K562 (cell line): ENCODE measurements at regions not wholly inside any gene's neighbourhood (a gene's known extent, or its start where the extent isn't known, plus 50 kb on each side); places are given as distances from the start of the nearest gene placed in this dataset.
A peak's percentile ranks its signal among the peaks of the same experiment; 100 is the strongest.

Source experiments
- ATAC-seq: fragments of 200-7000 bp; cut with Tn5 transposase; 3 replicates; pipeline ENCODE4 v1.9.1; 2020; ENCODE audit warnings: moderate library complexity
- BruUV-seq: library from RNA; stranded (reverse); fragments of 400-500 nt; replicated peaks from 2 replicates; lab custom pipeline; 2021; lab: Mats Ljungman, UMichigan
- CTCF ChIA-PET: fragments of 300-600 bp; formaldehyde crosslinking; extraction: SDS; loops from one replicate; lab custom pipeline; 2021; ENCODE audit warnings: low intra/inter-chr PET ratio; lab: Yijun Ruan, JAX
- POLR2A ChIA-PET: fragments of 300-600, 350-650 bp; sonication (Branson Sonifier 250); formaldehyde crosslinking; extraction: SDS; loops from one replicate; lab custom pipeline; 2021; ENCODE audit warnings: antibody characterized with exemption, inconsistent platforms; lab: Yijun Ruan, JAX
- DNase-seq, 4 experiments: peaks; one replicate each; pipeline versions ENCODE4 v3.0.0 to v3.0.0-alpha.2; 2011 to 2018; ENCODE audit warnings: low spot score in 3 of 4, mixed read lengths in 3 of 4; ENCODE audit errors: extremely low read depth in 1 of 4
- FAIRE-seq: peaks from 2 replicates; lab custom pipeline; 2011; peaks lifted over from hg19 to GRCh38; lab: Jason Lieb, UNC
- H2AFZ ChIP-seq: 2 replicates; pipeline ENCODE4 v1.6.0; 2011; ENCODE audit warnings: low read depth, low read length, control low read depth, inconsistent platforms
- H3K27ac ChIP-seq: fragments of 200-600 bp; 3 replicates; pipeline ENCODE4 v1.8.0; 2011; ENCODE audit warnings: low read depth, mild to moderate bottlenecking, control low read depth, inconsistent platforms, low read length, moderate library complexity, mixed read lengths; ENCODE audit errors: extremely low read depth
- H3K27me3 ChIP-seq, 2 experiments: fragments of 300-600 bp in 1 of 2; 2 replicates in 1 of 2; 3 replicates in 1 of 2; pipeline versions ENCODE4 v1.6.0 to v1.8.0; 2011; ENCODE audit warnings: inconsistent platforms in 2 of 2, low read length in 2 of 2, mild to moderate bottlenecking in 1 of 2, mixed read lengths in 1 of 2, moderate library complexity in 1 of 2; ENCODE audit not compliant: control insufficient read depth in 2 of 2, insufficient read depth in 2 of 2
- H3K36me3 ChIP-seq: fragments of 300-600 bp; 3 replicates; pipeline ENCODE4 v1.8.0; 2011; ENCODE audit warnings: mild to moderate bottlenecking, low read length, inconsistent platforms; ENCODE audit not compliant: control insufficient read depth, insufficient read depth
- H3K4me1 ChIP-seq, 2 experiments: fragments of 200-600 bp in 1 of 2; replicated peaks in 1 of 2; 2 replicates in 1 of 2; 3 replicates in 1 of 2; pipeline versions ENCODE4 v1.5.1 to v1.8.0; 2011; ENCODE audit warnings: inconsistent platforms in 2 of 2, low read length in 2 of 2, mild to moderate bottlenecking in 1 of 2, mixed read lengths in 1 of 2, moderate library complexity in 1 of 2; ENCODE audit not compliant: control insufficient read depth in 2 of 2, insufficient read depth in 2 of 2
- H3K4me2 ChIP-seq: 2 replicates; pipeline ENCODE4 v1.6.1; 2011; ENCODE audit warnings: low read length, control low read depth, inconsistent platforms, mixed read lengths; ENCODE audit not compliant: insufficient read depth
- H3K4me3 ChIP-seq: fragments of 200-600 bp; sonication (generic), shearing (Covaris generic); 2 replicates; pipeline ENCODE4 v1.5.1; 2016; ENCODE audit warnings: control low read depth, inconsistent platforms
- H3K79me2 ChIP-seq: fragments of 200-600 bp; 3 replicates; pipeline ENCODE4 v1.8.0; 2011; ENCODE audit warnings: low read length, inconsistent platforms; ENCODE audit not compliant: control insufficient read depth, insufficient read depth
- H3K9ac ChIP-seq, 2 experiments: 2 replicates each; pipeline versions ENCODE4 v1.6.0 to v1.6.1; 2011; ENCODE audit warnings: low read depth in 2 of 2, low read length in 2 of 2, control low read depth in 1 of 2, inconsistent platforms in 1 of 2, mild to moderate bottlenecking in 1 of 2, mixed read lengths in 1 of 2; ENCODE audit not compliant: insufficient read depth in 1 of 2
- H3K9me1 ChIP-seq: one replicate; pipeline ENCODE4 v1.6.0; 2011; ENCODE audit warnings: inconsistent platforms, mild to moderate bottlenecking, low read length, moderate library complexity; ENCODE audit not compliant: control insufficient read depth, insufficient read depth
- H3K9me3 ChIP-seq: replicated peaks from 2 replicates; pipeline ENCODE4 v1.5.1; 2011; ENCODE audit warnings: low read depth, low read length, inconsistent platforms; ENCODE audit not compliant: control insufficient read depth, insufficient read depth
- H4K20me1 ChIP-seq: replicated peaks from 2 replicates; pipeline ENCODE4 v1.6.1; 2011; ENCODE audit warnings: low read length, inconsistent platforms, mixed read lengths; ENCODE audit not compliant: control insufficient read depth, insufficient read depth
- BACH1 ChIP-seq: fragments of 200-800 bp; sonication (Bioruptor generic); IDR thresholded peaks from 2 replicates; pipeline ENCODE4 v1.6.1; 2016; ENCODE audit warnings: missing genetic modification characterization, missing compliant biosample characterization
- C11orf30 ChIP-seq: fragments of 450-650 bp; IDR thresholded peaks from 2 replicates; pipeline ENCODE4 v1.6.1; 2016; ENCODE audit warnings: low read depth, mild to moderate bottlenecking
- CCAR2 ChIP-seq: fragments of 200-400 bp; formaldehyde crosslinking; IDR thresholded peaks from 2 replicates; pipeline ENCODE4 v1.6.1; 2017; ENCODE audit warnings: mild to moderate bottlenecking, low read depth, low read length
- CHD2 ChIP-seq: IDR thresholded peaks from 2 replicates; pipeline ENCODE4 v1.6.1; 2011; ENCODE audit warnings: low read depth, low read length
- CSDE1 ChIP-seq, 2 experiments: fragments of 450-650 bp; IDR thresholded peaks; 2 replicates each; pipeline ENCODE4 v1.6.1; 2016; ENCODE audit warnings: mild to moderate bottlenecking in 1 of 2
- ERF ChIP-seq: fragments of 450-650 bp; formaldehyde crosslinking; IDR thresholded peaks from 2 replicates; pipeline ENCODE4 v1.4.0; 2020; ENCODE audit warnings: mild to moderate bottlenecking, mixed read lengths
- KHSRP ChIP-seq: fragments of 450-650 bp; IDR thresholded peaks from 2 replicates; pipeline ENCODE4 v1.6.1; 2017
- MAFF ChIP-seq: IDR thresholded peaks from 2 replicates; pipeline ENCODE4 v1.6.1; 2012; ENCODE audit warnings: low read length, improper control_type of control experiment
- MAFG ChIP-seq: fragments of 450-650 bp; conservative IDR thresholded peaks from 2 replicates; pipeline ENCODE4 v1.6.1; 2016; ENCODE audit warnings: missing genetic modification characterization, missing compliant biosample characterization
- MAFK ChIP-seq: IDR thresholded peaks from 2 replicates; pipeline ENCODE4 v1.6.1; 2011; ENCODE audit warnings: low read length, improper control_type of control experiment
- NFE2L1 ChIP-seq: fragments of 450-650 bp; IDR thresholded peaks from 2 replicates; pipeline ENCODE4 v1.6.1; 2016; ENCODE audit warnings: missing genetic modification characterization, low read depth, mild to moderate bottlenecking, missing compliant biosample characterization, moderate library complexity, borderline replicate concordance
- NR2F6 ChIP-seq: fragments of 450-650 bp; formaldehyde crosslinking; IDR thresholded peaks from 2 replicates; pipeline ENCODE4 v1.4.0; 2020; ENCODE audit warnings: mild to moderate bottlenecking
- PURB ChIP-seq: sonication (generic); formaldehyde crosslinking; IDR thresholded peaks from 2 replicates; pipeline ENCODE4 v1.9.0; 2021; ENCODE audit warnings: low read depth, mild to moderate bottlenecking, missing genetic modification reagents
- SMARCE1 ChIP-seq: fragments of 450-650 bp; IDR thresholded peaks from 2 replicates; pipeline ENCODE4 v1.7.1; 2016; ENCODE audit warnings: mild to moderate bottlenecking
- SOX6 ChIP-seq: fragments of 450-650 bp; IDR thresholded peaks from 2 replicates; pipeline ENCODE4 v1.6.1; 2014; ENCODE audit warnings: mild to moderate bottlenecking
- TGIF2 ChIP-seq: sonication (generic); formaldehyde crosslinking; IDR thresholded peaks from 2 replicates; pipeline ENCODE4 v1.8.1; 2022; ENCODE audit warnings: mild to moderate bottlenecking, missing genetic modification reagents, moderate library complexity
- ZC3H4 ChIP-seq: sonication (generic); formaldehyde crosslinking; IDR thresholded peaks from 2 replicates; pipeline ENCODE4 v1.9.0; 2021; ENCODE audit warnings: missing genetic modification reagents, borderline replicate concordance
- ZFP1 ChIP-seq: fragments of 450-650 bp; formaldehyde crosslinking; IDR thresholded peaks from 2 replicates; pipeline ENCODE4 v1.4.0; 2020; ENCODE audit warnings: mild to moderate bottlenecking, mixed read lengths
- ZFPM2 ChIP-seq: fragments of 250-450 bp; sonication (Bioruptor Pico); IDR thresholded peaks from 2 replicates; pipeline ENCODE4 v1.5.1; 2022; ENCODE audit warnings: mild to moderate bottlenecking
- ZNF224 ChIP-seq: sonication (generic); formaldehyde crosslinking; IDR thresholded peaks from 2 replicates; pipeline ENCODE4 v1.8.0; 2022; ENCODE audit warnings: mild to moderate bottlenecking, missing genetic modification reagents
- ZNF316 ChIP-seq: fragments of 450-650 bp; IDR thresholded peaks from 2 replicates; pipeline ENCODE4 v1.6.1; 2016
- ZNF77 ChIP-seq: fragments of 250-450 bp; sonication (Bioruptor Pico); IDR thresholded peaks from 2 replicates; pipeline ENCODE4 v1.5.0; 2020
- WGBS: fragments of 100-300 bp; shearing (Covaris generic); methylation state at CpG from one replicate; pipeline ENCODE4 v1.1.6; 2016; ENCODE audit warnings: low coverage, mixed read lengths; ENCODE audit not compliant: insufficient coverage; ENCODE audit errors: missing lambda C conversion rate; 5-methylcytosine and 5-hydroxymethylcytosine counted together
- in situ Hi-C: fragments of 300-500 bp; cut with MboI; formaldehyde crosslinking; loops from 4 replicates; pipeline ENCODE4 v1.15.0; 2018; ENCODE audit warnings: inconsistent platforms, mixed read lengths
- intact Hi-C: fragments of 100-400 bp; cut with micrococcal nuclease; formaldehyde crosslinking; loops from 2 replicates; pipeline ENCODE4 v1.14.2; 2022
- TF ChIP-seq, protein P1 (sequence below), 3 experiments: fragments of 200-800 bp in 1 of 3; fragments of 250-450 bp in 1 of 3; fragments of 450-650 bp in 1 of 3; sonication (Bioruptor Pico) in 1 of 3; sonication (Bioruptor generic) in 1 of 3; formaldehyde crosslinking in 1 of 3; IDR thresholded peaks; 2 replicates each; pipeline versions ENCODE4 v1.6.1 to v1.8.0; 2016 to 2022; ENCODE audit warnings: mild to moderate bottlenecking in 2 of 3, missing genetic modification characterization in 2 of 3, missing compliant biosample characterization in 1 of 3, moderate library complexity in 1 of 3
- TF ChIP-seq, protein P2 (sequence below), 2 experiments: fragments of 450-650 bp; conservative IDR thresholded peaks; 2 replicates each; pipeline ENCODE4 v1.6.1; 2017; ENCODE audit warnings: mild to moderate bottlenecking in 2 of 2, moderate library complexity in 2 of 2

DNA sequence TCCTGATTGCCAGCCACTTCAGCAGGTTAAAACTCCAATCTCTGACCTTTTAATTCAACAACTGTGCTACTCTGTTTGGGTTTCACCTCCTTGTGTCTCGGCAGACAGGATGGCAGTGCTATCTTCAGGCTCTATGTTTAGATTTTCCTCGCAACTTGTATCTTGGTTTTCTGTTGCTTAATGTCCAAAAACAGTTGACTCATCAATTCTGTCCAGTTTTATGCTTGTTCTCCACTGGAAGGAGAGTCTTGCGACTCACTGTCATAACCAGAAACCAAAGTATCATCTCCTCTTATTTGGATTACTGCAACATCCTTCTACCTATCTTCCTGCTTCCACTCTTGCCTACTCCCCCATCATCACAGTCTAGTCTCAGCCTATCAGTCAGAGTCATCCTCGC lies 130.9 kb upstream of the ADAMTS16 start:
- CTCF ChIA-PET = no interaction called here
- no peaks in the 10 kb centered on the region for H3K9me3 ChIP-seq
- in situ Hi-C loops (no loop called here), intact Hi-C loops (no loop called here)
- no peak for DNase-seq
- no peak overlapping the region for H3K27ac ChIP-seq
- no peaks in the 10 kb centered on the region for H3K27me3 ChIP-seq
- POLR2A ChIA-PET = no interaction called here
- H3K9ac ChIP-seq = no peak overlapping the region
- H4K20me1 ChIP-seq = no peaks in the 10 kb centered on the region; the same call in 1 of the 2 replicates
- no peak for ATAC-seq
- H3K4me1 ChIP-seq = no peaks in the 10 kb centered on the region
- H2AFZ ChIP-seq = no peak overlapping the region
- no TSS peak for BruUV-seq
- no peak for FAIRE-seq
- no peaks in the 10 kb centered on the region for H3K36me3 ChIP-seq
- 0% methylated on average over 4 of the region's 4 CpGs for WGBS
- H3K4me3 ChIP-seq = no peak overlapping the region
- no peak overlapping the region for H3K4me2 ChIP-seq
- no peaks in the 10 kb centered on the region for H3K79me2 ChIP-seq
- H3K9me1 ChIP-seq = no peaks in the 10 kb centered on the region
- TF ChIP-seq KHSRP (no peak), SOX6 (no peak), SMARCE1 (no peak), CSDE1 (IDR thresholded peaks at IDR 0.05) (no peak), NR2F6 (CRISPR knock-in tag) (no peak), ZNF224 (CRISPR knock-in tag) (no peak), MAFG (peak; percentile 74), C11orf30 (peak; percentile 71), CCAR2 (no peak), ZFP1 (CRISPR knock-in tag) (no peak), PURB (no peak), ERF (no peak), TGIF2 (CRISPR knock-in tag) (no peak), CHD2 (no peak), NFE2L1 (no peak), ZC3H4 (no peak), MAFF (peak; percentile 79), ZFPM2 (CRISPR knock-in tag) (no peak), ZNF316 (peak; percentile 84), BACH1 (tag) (no peak), MAFK (peak; percentile 61), ZNF77 (CRISPR knock-in tag) (no peak)
- TF ChIP-seq, protein P1, sequence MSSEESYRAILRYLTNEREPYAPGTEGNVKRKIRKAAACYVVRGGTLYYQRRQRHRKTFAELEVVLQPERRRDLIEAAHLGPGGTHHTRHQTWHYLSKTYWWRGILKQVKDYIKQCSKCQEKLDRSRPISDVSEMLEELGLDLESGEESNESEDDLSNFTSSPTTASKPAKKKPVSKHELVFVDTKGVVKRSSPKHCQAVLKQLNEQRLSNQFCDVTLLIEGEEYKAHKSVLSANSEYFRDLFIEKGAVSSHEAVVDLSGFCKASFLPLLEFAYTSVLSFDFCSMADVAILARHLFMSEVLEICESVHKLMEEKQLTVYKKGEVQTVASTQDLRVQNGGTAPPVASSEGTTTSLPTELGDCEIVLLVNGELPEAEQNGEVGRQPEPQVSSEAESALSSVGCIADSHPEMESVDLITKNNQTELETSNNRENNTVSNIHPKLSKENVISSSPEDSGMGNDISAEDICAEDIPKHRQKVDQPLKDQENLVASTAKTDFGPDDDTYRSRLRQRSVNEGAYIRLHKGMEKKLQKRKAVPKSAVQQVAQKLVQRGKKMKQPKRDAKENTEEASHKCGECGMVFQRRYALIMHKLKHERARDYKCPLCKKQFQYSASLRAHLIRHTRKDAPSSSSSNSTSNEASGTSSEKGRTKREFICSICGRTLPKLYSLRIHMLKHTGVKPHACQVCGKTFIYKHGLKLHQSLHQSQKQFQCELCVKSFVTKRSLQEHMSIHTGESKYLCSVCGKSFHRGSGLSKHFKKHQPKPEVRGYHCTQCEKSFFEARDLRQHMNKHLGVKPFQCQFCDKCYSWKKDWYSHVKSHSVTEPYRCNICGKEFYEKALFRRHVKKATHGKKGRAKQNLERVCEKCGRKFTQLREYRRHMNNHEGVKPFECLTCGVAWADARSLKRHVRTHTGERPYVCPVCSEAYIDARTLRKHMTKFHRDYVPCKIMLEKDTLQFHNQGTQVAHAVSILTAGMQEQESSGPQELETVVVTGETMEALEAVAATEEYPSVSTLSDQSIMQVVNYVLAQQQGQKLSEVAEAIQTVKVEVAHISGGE (CRISPR knock-in tag; IDR thresholded peaks at IDR 0.05) = no peak
- TF ChIP-seq, protein P2, sequence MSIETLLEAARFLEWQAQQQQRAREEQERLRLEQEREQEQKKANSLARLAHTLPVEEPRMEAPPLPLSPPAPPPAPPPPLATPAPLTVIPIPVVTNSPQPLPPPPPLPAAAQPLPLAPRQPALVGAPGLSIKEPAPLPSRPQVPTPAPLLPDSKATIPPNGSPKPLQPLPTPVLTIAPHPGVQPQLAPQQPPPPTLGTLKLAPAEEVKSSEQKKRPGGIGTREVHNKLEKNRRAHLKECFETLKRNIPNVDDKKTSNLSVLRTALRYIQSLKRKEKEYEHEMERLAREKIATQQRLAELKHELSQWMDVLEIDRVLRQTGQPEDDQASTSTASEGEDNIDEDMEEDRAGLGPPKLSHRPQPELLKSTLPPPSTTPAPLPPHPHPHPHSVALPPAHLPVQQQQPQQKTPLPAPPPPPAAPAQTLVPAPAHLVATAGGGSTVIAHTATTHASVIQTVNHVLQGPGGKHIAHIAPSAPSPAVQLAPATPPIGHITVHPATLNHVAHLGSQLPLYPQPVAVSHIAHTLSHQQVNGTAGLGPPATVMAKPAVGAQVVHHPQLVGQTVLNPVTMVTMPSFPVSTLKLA (conservative IDR thresholded peaks at IDR 0.05) = no peak
